Ishikawa (cell line): ENCODE measurements at regions not wholly inside any gene's neighbourhood (a gene's known extent, or its start where the extent isn't known, plus 50 kb on each side); places are given as distances from the start of the nearest gene placed in this dataset.

Experiments
- CREB1 ChIP-seq: IDR thresholded peaks from 2 replicates; pipeline ENCODE4 v1.6.1; 2012; ENCODE audit warnings: low read depth
- EGR1 ChIP-seq: IDR thresholded peaks from 2 replicates; pipeline ENCODE4 v1.6.1; 2012
- REST ChIP-seq: IDR thresholded peaks from 2 replicates; pipeline ENCODE4 v1.6.1; 2012; ENCODE audit warnings: low read depth, mild to moderate bottlenecking
- ZBTB7A ChIP-seq: IDR thresholded peaks from 2 replicates; pipeline ENCODE4 v1.6.1; 2012; ENCODE audit warnings: low read depth

DNA sequence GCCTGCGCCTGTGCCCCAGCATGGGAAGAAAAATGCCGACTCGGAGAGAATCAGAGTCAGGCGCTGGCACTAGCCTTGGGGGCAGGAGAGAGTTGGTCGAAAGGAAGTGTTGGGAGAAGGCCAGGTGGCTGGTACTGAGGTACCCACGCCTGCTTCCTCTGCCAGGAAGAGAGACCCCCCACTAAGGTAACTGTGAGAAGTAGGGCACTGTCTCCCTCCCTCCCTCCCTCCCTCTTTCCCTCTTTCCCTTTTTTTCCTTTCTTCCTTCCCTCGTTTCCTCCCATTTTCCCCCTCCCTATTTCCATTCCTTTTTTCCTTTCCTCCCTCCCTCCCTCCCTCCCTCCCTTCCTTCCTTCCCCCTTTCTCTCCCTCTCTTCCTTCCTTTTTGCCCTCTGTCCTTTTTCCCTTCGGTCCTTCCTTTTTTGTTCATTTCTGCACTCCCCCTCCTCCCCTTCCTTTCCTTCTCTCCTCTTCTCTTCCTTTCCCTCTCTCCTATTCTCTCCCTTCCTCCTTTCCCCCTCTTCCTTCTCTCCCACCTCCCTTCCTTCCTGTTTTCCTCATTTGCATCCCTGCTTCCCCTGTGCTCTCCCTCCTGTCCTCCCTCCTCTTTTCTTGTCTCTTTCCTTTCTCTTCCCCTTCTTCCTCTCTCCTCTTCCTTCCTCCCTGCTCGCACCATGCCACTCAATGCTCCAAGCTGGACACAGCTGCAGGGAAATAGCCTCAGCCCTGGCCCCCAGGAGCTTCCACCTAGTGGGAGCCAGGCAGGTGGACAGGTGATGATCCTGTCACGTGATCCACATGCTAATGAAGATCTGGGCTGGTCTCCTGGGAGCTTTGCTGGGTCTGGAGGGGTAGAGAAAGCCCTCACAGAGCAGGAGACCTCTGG lies 148.0 kb downstream of the DHX35 start:
- TF ChIP-seq EGR1 (no peak), ZBTB7A (no peak), REST (no peak), CREB1 (no peak)
